Gastroesophageal sphincter (tissue), 4 donors: ENCODE measurements at regions not wholly inside any gene's neighbourhood (a gene's known extent, or its start where the extent isn't known, plus 50 kb on each side); places are given as distances from the start of the nearest gene placed in this dataset.

Experiments
- ATAC-seq: fragments of 150-250 bp; one replicate; pipeline ENCODE4 v1.9.1; 2016; ENCODE audit warnings: mild to moderate bottlenecking, moderate library complexity
- H3K27ac ChIP-seq, 4 donors: fragments of 200-600 bp; sonication (generic) in 3 of 4; 1 replicate in 3 of 4; 2 replicates in 1 of 4; pipeline ENCODE4 v1.5.1; 2016 to 2019
- H3K27me3 ChIP-seq: fragments of 200-600 bp; sonication (generic); one replicate; pipeline ENCODE4 v1.5.1; 2019
- H3K36me3 ChIP-seq, 2 donors: fragments of 200-600 bp; sonication (generic); one replicate each; pipeline ENCODE4 v1.5.1; 2019; ENCODE audit warnings: control low read depth in 1 of 2
- H3K4me1 ChIP-seq, 3 donors: fragments of 200-600 bp; sonication (generic); 1 replicate in 2 of 3; 2 replicates in 1 of 3; pipeline ENCODE4 v1.5.1; 2016 to 2019; ENCODE audit warnings: control low read depth in 2 of 3
- H3K4me3 ChIP-seq, 2 donors: fragments of 200-600 bp; sonication (generic); one replicate each; pipeline ENCODE4 v1.5.1; 2019; ENCODE audit warnings: mild to moderate bottlenecking in 1 of 2, moderate library complexity in 1 of 2
- H3K9me3 ChIP-seq, 3 donors: fragments of 200-600 bp; sonication (generic); one replicate each; pipeline ENCODE4 v1.5.1; 2017 to 2019; ENCODE audit warnings: control low read depth in 2 of 3
- CTCF ChIP-seq, 4 experiments: fragments of 200-600 bp in 2 of 4; fragments of 450-650 bp in 2 of 4; sonication (generic) in 1 of 4; IDR thresholded peaks; one replicate each; pipeline ENCODE4 v1.5.1; 2017 to 2019; ENCODE audit warnings: antibody characterized with exemption in 4 of 4, mild to moderate bottlenecking in 2 of 4, moderate library complexity in 2 of 4
- EP300 ChIP-seq: sonication (generic); formaldehyde crosslinking; IDR thresholded peaks from one replicate; pipeline ENCODE4 v1.6.1; 2017; ENCODE audit warnings: antibody characterized with exemption, mild to moderate bottlenecking
- POLR2A ChIP-seq, 2 donors: fragments of 450-650 bp; IDR thresholded peaks; one replicate each; pipeline ENCODE4 v1.6.1; 2017; ENCODE audit warnings: antibody characterized with exemption in 2 of 2, mild to moderate bottlenecking in 2 of 2, moderate library complexity in 1 of 2
- POLR2AphosphoS5 ChIP-seq: sonication (generic); formaldehyde crosslinking; IDR thresholded peaks from one replicate; pipeline ENCODE4 v1.6.1; 2017; ENCODE audit warnings: antibody characterized with exemption
- WGBS, 2 donors: methylation state at CpG; one replicate each; pipeline ENCODE4 v1.1.5; 2018; ENCODE audit warnings: low coverage in 1 of 2; 5-methylcytosine and 5-hydroxymethylcytosine counted together

GRCh38 chr4:123288309-123289025, 108.1 kb upstream of the SPRY1 start:
- ATAC-seq, result no peak
- Histone ChIP-seq H3K27ac (no peak overlapping the region), H3K9me3 (peaks cover 0 to 38% (median 3%) of the 10 kb centered on the region in 3 donors), H3K27me3 (no peaks in the 10 kb centered on the region), H3K4me3 (no peak overlapping the region), H3K36me3 (no peaks in the 10 kb centered on the region), H3K4me1 (peaks cover 0 to 21% (median 3%) of the 10 kb centered on the region in 3 donors)
- no peak for TF ChIP-seq POLR2AphosphoS5
- TF ChIP-seq POLR2A (IDR thresholded peaks at IDR 0.05), result no peak
- TF ChIP-seq CTCF (IDR thresholded peaks at IDR 0.05), result no peak
- TF ChIP-seq EP300, result no peak
- WGBS, 2 donors, result 79 to 94% methylated on average over 2 to 3 of the region's 3 CpGs

- TF ChIP-seq EP300 (no peak), CTCF (IDR thresholded peaks at IDR 0.05) (no peak), POLR2AphosphoS5 (no peak), POLR2A (IDR thresholded peaks at IDR 0.05) (no peak)
Measured at GRCh38 chr4:123291329-123291728, 105.3 kb upstream of the SPRY1 start.

GRCh38 chr4:123297836-123298235, 98.8 kb upstream of the SPRY1 start:
- TF ChIP-seq POLR2AphosphoS5 (no peak), POLR2A (IDR thresholded peaks at IDR 0.05) (no peak), CTCF (IDR thresholded peaks at IDR 0.05) (no peak), EP300 (no peak)
- H3K9me3 ChIP-seq, result peaks cover 0 to under 1% (median 0%) of the 10 kb centered on the region in 3 donors
- WGBS, 2 donors, result 86 to 92% methylated on average over 2 of the region's 2 CpGs
- H3K27ac ChIP-seq, result no peak overlapping the region
- H3K36me3 ChIP-seq, result peaks cover 0 to 4% of the 10 kb centered on the region in 2 donors
- no peaks in the 10 kb centered on the region for H3K4me1 ChIP-seq
- ATAC-seq, result no peak
- no peaks in the 10 kb centered on the region for H3K27me3 ChIP-seq
- no peak overlapping the region for H3K4me3 ChIP-seq

More at GRCh38 chr4:123291329-123291728, 105.3 kb upstream of the SPRY1 start:
- H3K4me3 ChIP-seq, result no peak overlapping the region
- no peaks in the 10 kb centered on the region for H3K27me3 ChIP-seq
- ATAC-seq, result no peak
- peaks cover 0 to 4% of the 10 kb centered on the region in 2 donors for H3K36me3 ChIP-seq
- no peaks in the 10 kb centered on the region for H3K4me1 ChIP-seq
- H3K27ac ChIP-seq, result no peak overlapping the region
- H3K9me3 ChIP-seq, result peaks cover 0 to 38% (median 3%) of the 10 kb centered on the region in 3 donors

GRCh38 chr4:123298261-123298660, 98.3 kb upstream of the SPRY1 start:
- Histone ChIP-seq H3K27me3 (no peaks in the 10 kb centered on the region), H3K4me3 (no peak overlapping the region), H3K27ac (no peak overlapping the region), H3K9me3 (no peaks in the 10 kb centered on the region), H3K36me3 (peaks cover 0 to 4% of the 10 kb centered on the region in 2 donors), H3K4me1 (no peaks in the 10 kb centered on the region)
- 95 to 98% methylated on average over 6 of the region's 6 CpGs for WGBS, 2 donors
- TF ChIP-seq CTCF (IDR thresholded peaks at IDR 0.05) (no peak), EP300 (no peak), POLR2A (IDR thresholded peaks at IDR 0.05) (no peak), POLR2AphosphoS5 (no peak)
- no peak for ATAC-seq

GRCh38 chr4:123298801-123299200, 97.8 kb upstream of the SPRY1 start:
- Histone ChIP-seq H3K4me1 (no peaks in the 10 kb centered on the region), H3K9me3 (no peaks in the 10 kb centered on the region), H3K4me3 (no peak overlapping the region), H3K27ac (peak overlapping the region in 2 of 4 donors; percentile 28 to 44), H3K27me3 (no peaks in the 10 kb centered on the region), H3K36me3 (peaks cover 0 to under 1% of the 10 kb centered on the region in 2 donors)
- ATAC-seq, result no peak
- WGBS, 2 donors, result 39 to 88% methylated on average over 1 to 2 of the region's 2 CpGs
- TF ChIP-seq CTCF (IDR thresholded peaks at IDR 0.05) (no peak), EP300 (no peak), POLR2A (IDR thresholded peaks at IDR 0.05) (no peak), POLR2AphosphoS5 (no peak)
